ENCODE measurements at regions not wholly inside any gene's neighbourhood (a gene's known extent, or its start where the extent isn't known, plus 50 kb on each side); places are given as distances from the start of the nearest gene placed in this dataset.
A peak's percentile ranks its signal among the peaks of the same experiment; 100 is the strongest.

DNA sequence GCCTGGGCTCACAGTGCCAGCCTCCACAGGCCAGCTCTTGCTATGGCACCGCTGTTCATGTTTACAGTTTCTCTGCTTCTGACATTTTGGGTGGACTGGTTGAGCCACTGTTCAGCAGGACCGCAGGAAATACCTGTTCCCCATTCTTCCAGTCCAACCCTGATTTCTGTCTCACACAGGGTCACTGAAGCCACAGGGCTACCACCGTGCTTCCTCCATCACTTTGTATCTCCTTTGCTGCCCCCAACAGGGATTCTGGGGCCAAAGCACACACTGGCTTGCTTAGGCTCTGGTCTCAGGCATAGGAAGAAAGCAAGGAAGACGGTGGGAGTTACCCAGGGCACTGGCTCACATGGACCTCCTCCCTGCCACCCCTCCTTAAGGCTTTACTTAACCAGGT is 164.5 kb downstream of the UNC5CL start (continued):
- TF ChIP-seq, protein P1, sequence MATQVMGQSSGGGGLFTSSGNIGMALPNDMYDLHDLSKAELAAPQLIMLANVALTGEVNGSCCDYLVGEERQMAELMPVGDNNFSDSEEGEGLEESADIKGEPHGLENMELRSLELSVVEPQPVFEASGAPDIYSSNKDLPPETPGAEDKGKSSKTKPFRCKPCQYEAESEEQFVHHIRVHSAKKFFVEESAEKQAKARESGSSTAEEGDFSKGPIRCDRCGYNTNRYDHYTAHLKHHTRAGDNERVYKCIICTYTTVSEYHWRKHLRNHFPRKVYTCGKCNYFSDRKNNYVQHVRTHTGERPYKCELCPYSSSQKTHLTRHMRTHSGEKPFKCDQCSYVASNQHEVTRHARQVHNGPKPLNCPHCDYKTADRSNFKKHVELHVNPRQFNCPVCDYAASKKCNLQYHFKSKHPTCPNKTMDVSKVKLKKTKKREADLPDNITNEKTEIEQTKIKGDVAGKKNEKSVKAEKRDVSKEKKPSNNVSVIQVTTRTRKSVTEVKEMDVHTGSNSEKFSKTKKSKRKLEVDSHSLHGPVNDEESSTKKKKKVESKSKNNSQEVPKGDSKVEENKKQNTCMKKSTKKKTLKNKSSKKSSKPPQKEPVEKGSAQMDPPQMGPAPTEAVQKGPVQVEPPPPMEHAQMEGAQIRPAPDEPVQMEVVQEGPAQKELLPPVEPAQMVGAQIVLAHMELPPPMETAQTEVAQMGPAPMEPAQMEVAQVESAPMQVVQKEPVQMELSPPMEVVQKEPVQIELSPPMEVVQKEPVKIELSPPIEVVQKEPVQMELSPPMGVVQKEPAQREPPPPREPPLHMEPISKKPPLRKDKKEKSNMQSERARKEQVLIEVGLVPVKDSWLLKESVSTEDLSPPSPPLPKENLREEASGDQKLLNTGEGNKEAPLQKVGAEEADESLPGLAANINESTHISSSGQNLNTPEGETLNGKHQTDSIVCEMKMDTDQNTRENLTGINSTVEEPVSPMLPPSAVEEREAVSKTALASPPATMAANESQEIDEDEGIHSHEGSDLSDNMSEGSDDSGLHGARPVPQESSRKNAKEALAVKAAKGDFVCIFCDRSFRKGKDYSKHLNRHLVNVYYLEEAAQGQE (IDR thresholded peaks at IDR 0.05; ENCODE audit: borderline replicate concordance), result 0 out of 2 replicates have a peak, but pooled peaks have one; percentile 3
- TF ChIP-seq, protein P1 (CRISPR knock-in tag; IDR thresholded peaks at IDR 0.05; ENCODE audit: low read depth), result no peak
- TF ChIP-seq RAD21 (CRISPR knock-in tag; conservative IDR thresholded peaks at IDR 0.05 in 1 of 2, IDR thresholded peaks at IDR 0.05 in 1 of 2) (peak in 1 of 2 experiments; percentile 33; a peak in 1 of 4 replicates), DNMT1 (IDR thresholded peaks at IDR 0.05) (no peak), ZNF780A (CRISPR knock-in tag; IDR thresholded peaks at IDR 0.05) (no peak), HCFC1 (IDR thresholded peaks at IDR 0.05; ENCODE audit: low read depth, low read length) (no peak), SRF (CRISPR knock-in tag; IDR thresholded peaks at IDR 0.05) (no peak), DIDO1 (tag; IDR thresholded peaks at IDR 0.05; ENCODE audit: low read depth) (no peak)
- TF ChIP-seq, protein P2, sequence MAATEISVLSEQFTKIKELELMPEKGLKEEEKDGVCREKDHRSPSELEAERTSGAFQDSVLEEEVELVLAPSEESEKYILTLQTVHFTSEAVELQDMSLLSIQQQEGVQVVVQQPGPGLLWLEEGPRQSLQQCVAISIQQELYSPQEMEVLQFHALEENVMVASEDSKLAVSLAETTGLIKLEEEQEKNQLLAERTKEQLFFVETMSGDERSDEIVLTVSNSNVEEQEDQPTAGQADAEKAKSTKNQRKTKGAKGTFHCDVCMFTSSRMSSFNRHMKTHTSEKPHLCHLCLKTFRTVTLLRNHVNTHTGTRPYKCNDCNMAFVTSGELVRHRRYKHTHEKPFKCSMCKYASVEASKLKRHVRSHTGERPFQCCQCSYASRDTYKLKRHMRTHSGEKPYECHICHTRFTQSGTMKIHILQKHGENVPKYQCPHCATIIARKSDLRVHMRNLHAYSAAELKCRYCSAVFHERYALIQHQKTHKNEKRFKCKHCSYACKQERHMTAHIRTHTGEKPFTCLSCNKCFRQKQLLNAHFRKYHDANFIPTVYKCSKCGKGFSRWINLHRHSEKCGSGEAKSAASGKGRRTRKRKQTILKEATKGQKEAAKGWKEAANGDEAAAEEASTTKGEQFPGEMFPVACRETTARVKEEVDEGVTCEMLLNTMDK (IDR thresholded peaks at IDR 0.05; ENCODE audit: borderline replicate concordance, insufficient read depth, low read depth, low read length, poor library complexity, severe bottlenecking), result peak; percentile 19
- TF ChIP-seq, protein P3, sequence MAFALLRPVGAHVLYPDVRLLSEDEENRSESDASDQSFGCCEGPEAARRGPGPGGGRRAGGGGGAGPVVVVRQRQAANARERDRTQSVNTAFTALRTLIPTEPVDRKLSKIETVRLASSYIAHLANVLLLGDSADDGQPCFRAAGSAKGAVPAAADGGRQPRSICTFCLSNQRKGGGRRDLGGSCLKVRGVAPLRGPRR (CRISPR knock-in tag; IDR thresholded peaks at IDR 0.05), result no peak
